ENCODE measurements at regions not wholly inside any gene's neighbourhood (a gene's known extent, or its start where the extent isn't known, plus 50 kb on each side); places are given as distances from the start of the nearest gene placed in this dataset.
"Not testable (repeated sequence)": the region's sequence is repeated elsewhere in the genome, so short reads cannot be mapped to it uniquely, and the experiment has no call there.

DNA sequence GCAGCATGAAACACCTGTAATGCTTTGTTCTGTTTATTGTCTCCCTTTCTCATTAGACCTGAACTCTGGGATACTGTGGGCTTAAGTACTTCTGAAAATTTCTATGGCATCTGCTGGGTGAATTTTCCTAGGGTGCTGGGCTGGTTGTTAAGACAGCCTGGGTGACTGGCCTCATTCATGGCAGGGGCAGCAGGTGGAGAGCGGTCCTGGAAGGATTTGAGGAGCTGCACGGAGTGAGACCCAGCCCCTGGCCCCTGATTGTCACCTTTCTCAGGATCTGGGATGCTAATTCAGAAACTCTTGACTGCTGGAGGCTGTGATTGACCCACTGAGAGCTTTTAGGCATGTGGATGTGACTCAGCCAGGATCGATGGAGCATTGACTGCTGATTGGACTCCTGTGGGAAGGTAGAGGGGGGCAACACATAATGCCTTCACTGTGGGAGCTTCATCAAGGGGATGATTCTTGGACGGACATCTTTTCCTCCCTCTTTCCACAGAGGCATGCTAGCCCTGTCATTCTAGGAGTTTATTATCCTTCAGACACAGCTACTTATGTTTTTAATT, 252.0 kb downstream of the GOLGA6L6 start:
- H3K4me2 ChIP-seq: not testable (repeated sequence)

DNA sequence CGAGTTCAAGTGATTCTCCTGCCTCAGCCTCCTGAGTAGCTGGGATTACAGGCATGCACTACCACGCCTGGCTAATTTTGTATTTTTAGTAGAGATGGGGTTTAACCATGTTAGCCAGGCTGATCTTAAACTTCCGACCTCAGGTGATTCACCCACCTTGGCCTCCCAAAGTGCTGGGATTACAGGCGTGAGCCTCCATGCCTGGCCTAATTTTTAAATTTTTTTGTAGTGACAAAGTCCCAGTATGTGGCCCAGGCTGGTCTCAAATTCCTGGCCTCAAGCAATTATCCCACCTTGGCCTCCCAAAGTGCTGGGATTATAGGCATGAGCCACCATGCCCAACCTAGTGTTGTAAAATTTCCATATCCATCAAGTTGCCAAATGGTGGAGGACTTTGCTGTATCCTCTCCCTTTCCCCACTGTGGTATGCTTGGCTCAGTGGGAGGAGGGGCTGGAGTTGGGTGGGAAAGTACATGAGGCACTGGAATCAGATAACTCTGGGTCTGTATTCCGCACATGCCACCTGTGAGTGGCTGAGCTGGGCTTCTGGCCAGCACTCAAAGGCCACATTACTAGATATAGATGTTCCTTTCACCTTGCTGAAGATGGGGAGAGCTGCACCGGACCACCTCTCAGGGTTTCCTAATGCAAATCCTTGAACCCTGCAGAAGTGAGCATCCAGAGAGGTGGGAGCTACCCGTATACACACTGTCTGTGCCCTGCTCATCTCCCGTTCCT, 252.6 kb downstream of the GOLGA6L6 start:
- H3K9ac ChIP-seq, H4K20me1 ChIP-seq, H3K4me3 ChIP-seq, H3K9me3 ChIP-seq, H3K4me2 ChIP-seq, H3K27ac ChIP-seq, H3K27me3 ChIP-seq, H3K36me3 ChIP-seq, H3K4me1 ChIP-seq: not testable (repeated sequence)

More for the DNA sequence above, 252.0 kb downstream of the GOLGA6L6 start:
- not testable (repeated sequence) for H3K9me3 ChIP-seq, H3K4me3 ChIP-seq, H3K27ac ChIP-seq, H4K20me1 ChIP-seq, H3K4me1 ChIP-seq, H3K36me3 ChIP-seq, H3K9ac ChIP-seq, H3K27me3 ChIP-seq

DNA sequence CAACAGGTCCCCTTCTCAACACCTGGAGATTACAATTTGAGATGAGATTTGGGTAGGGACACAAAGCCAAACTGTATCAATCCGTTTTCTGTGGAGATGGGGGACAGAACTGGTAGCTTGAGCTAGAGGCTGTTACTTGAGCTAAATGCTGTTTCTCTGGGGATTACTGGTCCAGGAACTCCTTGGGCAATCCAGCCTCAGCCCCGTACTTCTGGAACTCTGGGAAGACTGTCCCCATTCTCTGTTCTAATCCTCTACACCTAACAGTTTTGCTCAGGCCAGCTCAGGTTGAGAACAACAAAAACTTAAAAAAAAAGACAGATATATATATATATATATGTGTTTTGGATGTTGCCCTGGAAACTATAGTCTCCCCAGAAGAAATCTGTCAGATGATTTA, 255.0 kb downstream of the GOLGA6L6 start:
- not testable (repeated sequence) for H3K4me2 ChIP-seq, H3K36me3 ChIP-seq, H3K9ac ChIP-seq, H4K20me1 ChIP-seq, H3K4me3 ChIP-seq, H3K4me1 ChIP-seq, H3K27ac ChIP-seq, H3K27me3 ChIP-seq, H3K9me3 ChIP-seq

DNA sequence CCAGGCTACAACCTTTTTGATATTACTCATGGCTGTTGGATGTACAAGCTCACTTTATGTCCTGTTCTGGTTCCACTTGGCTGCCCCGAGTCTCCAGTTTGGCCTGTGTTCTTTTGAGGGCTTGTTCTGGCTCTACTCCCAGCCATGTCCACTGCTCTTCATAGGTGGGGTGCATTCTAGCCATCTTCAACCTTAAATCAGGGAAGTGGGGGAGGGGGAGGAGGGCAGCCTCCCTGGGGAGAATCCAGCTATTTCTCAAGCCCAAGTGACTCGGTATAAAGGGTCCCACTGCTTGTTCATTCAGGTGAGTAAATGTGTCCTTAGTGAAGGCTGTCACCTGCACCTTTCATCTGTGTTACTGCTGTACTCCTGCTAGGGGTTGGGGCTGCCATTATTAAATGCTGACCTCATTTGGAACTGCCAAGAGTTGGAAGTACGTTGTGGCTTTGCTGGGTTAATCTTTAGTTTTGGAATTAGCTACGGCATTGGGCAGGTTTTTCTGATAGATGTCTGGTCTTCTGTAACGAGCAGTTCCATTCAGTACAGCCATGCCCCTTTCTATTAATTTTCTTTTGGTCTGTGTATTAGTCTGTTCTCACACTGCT, 255.8 kb downstream of the GOLGA6L6 start:
- peaks cover 12% of the 10 kb centered on the region; the same call in 1 of the 2 replicates for H3K9me3 ChIP-seq
- not testable (repeated sequence) for H3K9ac ChIP-seq, H3K4me1 ChIP-seq, H3K4me3 ChIP-seq, H3K4me2 ChIP-seq, H3K27me3 ChIP-seq, H3K36me3 ChIP-seq, H3K27ac ChIP-seq, H4K20me1 ChIP-seq

DNA sequence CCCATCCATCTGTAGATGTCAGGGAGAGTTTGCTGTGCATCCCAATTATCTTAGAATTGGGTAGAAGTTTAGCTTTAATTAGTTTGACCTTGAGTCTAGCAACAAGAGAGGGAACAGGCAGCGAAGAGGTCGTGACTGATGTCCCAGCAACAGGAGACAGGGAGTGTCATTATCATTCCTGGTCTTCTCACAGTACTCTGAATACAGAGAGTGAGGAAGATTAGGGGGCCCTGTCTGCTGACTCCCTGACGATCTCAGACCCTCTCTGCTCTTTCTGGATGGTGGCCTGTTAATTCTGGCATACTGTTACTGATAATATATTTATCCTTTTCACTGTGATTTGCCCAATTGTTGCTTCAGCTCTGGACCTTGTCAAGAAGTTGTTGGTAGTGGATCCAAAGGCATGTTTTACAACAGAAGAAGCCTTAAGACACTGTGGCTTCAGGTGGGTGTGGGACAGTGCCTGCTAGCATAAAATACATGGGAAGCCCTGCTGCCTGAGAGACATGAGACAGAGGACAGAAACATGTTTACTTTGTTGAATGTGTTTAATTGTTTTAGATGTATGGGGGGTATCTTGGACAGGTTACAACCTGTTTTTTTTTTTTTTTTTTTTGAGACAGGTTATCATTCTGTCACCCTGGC, 256.6 kb downstream of the GOLGA6L6 start:
- peaks cover 12% of the 10 kb centered on the region; the same call in 1 of the 2 replicates for H3K9me3 ChIP-seq
- H3K27me3 ChIP-seq, H4K20me1 ChIP-seq: not testable (repeated sequence)

DNA sequence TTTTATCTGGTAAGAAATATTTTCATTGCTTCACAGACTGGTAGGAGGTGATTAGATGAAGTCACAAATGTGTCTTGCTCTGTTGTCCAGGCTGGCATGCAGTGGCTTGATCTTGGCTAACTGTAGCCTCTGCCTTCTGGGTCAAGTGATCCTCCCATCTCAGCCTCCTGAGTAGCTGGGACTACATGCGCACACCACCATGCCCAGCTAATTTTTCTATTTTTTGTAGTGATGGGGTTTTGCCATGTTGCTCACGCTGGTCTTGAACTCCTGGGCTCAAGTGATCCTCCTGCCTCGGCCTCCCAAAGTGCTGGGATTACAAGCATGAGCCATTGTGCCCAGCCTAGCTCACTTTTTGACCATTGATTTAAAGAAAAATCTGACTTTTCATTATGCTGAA, 257.9 kb downstream of the GOLGA6L6 start:
- H3K27ac ChIP-seq, H3K4me1 ChIP-seq, H3K36me3 ChIP-seq, H3K4me2 ChIP-seq, H3K9ac ChIP-seq, H3K27me3 ChIP-seq, H4K20me1 ChIP-seq, H3K4me3 ChIP-seq: not testable (repeated sequence)
- peaks cover 17% of the 10 kb centered on the region; the same call in 1 of the 2 replicates for H3K9me3 ChIP-seq

More for the DNA sequence above, 256.6 kb downstream of the GOLGA6L6 start:
- H3K4me1 ChIP-seq, H3K36me3 ChIP-seq, H3K4me2 ChIP-seq, H3K27ac ChIP-seq, H3K9ac ChIP-seq, H3K4me3 ChIP-seq: not testable (repeated sequence)

DNA sequence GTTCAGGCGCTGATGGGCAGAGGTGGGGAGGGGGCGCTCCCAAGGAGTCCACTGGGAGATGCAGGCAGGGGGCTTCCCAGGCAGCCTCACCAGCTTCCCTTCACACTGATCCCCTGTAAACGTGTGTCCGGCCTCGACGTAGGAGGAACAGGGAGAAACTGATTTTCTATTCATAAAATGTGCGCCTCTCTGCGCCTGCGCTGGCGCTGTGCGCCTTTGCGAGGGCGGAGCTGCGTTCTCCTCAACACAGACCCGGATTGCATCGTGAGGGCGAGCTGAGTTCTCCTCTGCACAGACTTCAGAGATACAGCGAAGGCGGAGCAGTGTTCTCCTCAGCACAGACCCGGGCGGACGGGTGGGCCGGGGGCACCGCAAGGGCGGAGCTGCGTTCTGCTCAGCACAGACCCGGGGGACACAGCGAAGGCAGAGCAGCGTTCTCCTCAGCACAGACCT, 259.1 kb downstream of the GOLGA6L6 start:
- not testable (repeated sequence) for H3K4me3 ChIP-seq, H3K4me2 ChIP-seq, H3K36me3 ChIP-seq, H3K9ac ChIP-seq, H4K20me1 ChIP-seq, H3K27ac ChIP-seq, H3K27me3 ChIP-seq, H3K4me1 ChIP-seq
- peaks cover 17% of the 10 kb centered on the region; the same call in 1 of the 2 replicates for H3K9me3 ChIP-seq

DNA sequence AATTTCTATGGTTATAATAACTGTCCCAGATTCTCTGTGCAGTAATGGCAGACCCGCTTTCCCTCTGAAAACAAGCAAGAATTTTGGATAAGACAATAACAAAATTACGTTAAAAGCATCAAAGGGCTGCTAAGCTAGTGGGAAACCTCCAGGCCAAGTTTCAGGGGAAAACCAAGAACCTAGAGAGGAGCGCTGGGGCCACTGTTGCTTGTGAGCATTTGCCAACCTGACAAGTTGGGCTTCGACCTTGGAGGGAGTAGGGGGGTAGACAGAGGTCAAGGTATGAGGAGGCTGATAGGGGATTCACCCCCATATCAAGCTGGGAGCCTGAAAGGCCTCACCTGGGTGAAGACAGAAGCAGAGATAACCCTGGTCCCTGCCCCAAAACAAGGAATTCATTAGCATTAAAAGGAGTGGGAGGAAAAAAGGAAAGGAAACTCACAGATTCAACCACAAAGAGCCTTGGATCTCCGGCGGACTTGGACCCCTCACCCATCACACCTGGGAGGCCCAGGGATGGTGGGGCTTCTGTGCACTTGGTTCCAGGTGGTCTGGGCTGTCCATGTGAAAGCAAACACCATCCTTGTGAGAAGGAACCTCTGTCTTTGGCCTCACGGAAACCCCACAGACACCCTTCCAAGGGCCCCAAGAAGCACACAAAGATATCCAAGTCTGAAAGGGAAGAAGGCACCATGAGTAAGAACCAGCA, 259.9 kb downstream of the GOLGA6L6 start:
- not testable (repeated sequence) for H3K9ac ChIP-seq, H3K4me2 ChIP-seq

DNA sequence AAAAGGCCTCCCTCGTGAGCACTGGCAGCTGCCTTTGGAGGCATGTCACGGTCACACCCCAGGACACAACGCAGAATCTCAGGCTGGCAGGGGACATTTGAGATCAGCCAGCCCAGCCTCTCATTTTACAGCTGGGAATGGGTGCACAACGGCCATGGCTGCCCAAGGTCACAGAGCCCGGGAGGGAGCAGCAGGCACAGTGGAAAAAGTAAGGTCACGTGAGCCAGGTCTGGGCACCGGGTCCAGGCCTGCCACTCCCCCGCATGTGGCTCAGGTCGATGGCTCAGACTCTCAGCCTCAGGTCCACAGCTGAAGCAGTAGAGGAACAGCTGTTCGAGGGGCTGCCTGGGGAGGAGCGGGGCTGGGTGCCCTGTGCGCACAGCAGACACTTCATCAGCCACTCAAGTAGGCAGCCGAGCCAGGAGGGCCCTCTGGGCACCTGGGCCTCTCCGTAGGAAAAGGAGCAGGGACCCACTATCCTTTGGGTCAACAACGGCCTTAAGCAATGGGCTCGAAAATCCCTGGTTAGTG, 260.6 kb downstream of the GOLGA6L6 start:
- Histone ChIP-seq H4K20me1 (no peaks in the 10 kb centered on the region), H3K27me3 (no peaks in the 10 kb centered on the region), H3K9me3 (peaks cover 24% of the 10 kb centered on the region; the same call in 1 of the 2 replicates), H3K36me3 (no peaks in the 10 kb centered on the region), H3K4me1 (no peaks in the 10 kb centered on the region), H3K4me3 (no peak overlapping the region), H3K27ac (no peak overlapping the region), H3K9ac (no peak overlapping the region), H3K4me2 (no peak overlapping the region)
- no peak for TF ChIP-seq Cebpa-rat (IDR thresholded peaks at IDR 0.05)

More for the DNA sequence above, 259.9 kb downstream of the GOLGA6L6 start:
- H3K9me3 ChIP-seq: peaks cover 24% of the 10 kb centered on the region; the same call in 1 of the 2 replicates
- not testable (repeated sequence) for H3K36me3 ChIP-seq, H3K27ac ChIP-seq, H3K4me1 ChIP-seq, H4K20me1 ChIP-seq, H3K4me3 ChIP-seq, H3K27me3 ChIP-seq

DNA sequence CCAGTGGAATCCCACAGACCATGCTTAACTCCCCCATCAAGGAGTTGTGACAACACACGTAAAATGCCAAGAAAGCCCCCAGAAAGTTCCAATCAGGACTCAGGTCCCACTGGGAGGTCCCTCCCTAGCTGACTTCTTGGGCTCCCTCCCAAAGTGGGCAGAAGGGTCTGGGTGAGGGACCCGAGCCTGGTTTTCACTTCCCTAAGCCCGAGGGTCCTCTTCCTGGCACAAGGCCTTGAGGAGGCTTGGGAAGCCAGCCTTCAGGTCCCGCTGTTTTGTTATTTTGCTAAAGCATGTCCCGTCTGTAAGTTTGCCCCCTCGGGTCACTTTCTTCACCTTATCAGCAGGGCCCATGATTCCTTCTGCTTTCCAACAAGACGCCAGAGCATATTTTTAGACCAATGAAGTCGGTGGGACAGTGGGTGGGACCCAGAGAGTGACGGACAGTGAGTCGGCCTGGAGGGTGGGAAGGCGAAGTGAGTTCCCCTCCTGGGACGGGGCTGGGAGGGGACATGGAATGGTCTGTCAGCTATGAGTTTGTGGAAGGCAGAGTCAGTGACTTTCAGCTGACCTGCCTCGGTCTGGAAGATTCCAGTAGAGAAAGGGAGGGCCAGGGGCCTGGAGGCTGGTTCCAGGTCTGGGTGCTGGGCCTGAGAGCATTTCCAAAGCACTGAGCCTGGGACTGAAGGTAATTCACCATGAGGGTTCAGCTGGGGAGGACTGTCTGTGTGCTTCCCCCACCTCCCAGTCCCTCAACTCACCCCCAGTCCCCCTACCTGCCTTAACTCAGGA, 261.3 kb downstream of the GOLGA6L6 start:
- not testable (repeated sequence) for H3K4me3 ChIP-seq, H3K9ac ChIP-seq, H3K36me3 ChIP-seq, H3K4me2 ChIP-seq, H4K20me1 ChIP-seq, H3K27ac ChIP-seq, H3K4me1 ChIP-seq, H3K27me3 ChIP-seq
- H3K9me3 ChIP-seq: peaks cover 24% of the 10 kb centered on the region; the same call in 1 of the 2 replicates

DNA sequence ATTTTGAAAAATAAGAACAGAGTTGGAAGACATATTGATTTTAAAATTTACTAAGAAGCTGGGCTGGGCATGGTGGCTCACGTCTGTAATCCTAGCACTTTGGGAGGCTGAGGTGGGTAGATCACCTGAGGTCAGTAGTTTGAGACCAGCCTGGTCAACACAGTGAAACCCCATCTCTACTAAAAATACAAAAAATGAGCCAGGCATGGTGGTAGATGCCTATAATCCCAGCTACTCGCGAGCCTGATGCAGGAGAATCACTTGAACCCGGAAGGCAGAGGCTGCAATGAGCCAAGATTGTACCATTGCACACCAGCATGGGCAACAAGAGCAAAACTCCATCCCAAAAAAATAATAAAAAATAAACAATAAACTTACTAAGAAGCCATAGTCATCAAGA, 262.5 kb downstream of the GOLGA6L6 start:
- not testable (repeated sequence) for H3K4me2 ChIP-seq, H3K27me3 ChIP-seq

DNA sequence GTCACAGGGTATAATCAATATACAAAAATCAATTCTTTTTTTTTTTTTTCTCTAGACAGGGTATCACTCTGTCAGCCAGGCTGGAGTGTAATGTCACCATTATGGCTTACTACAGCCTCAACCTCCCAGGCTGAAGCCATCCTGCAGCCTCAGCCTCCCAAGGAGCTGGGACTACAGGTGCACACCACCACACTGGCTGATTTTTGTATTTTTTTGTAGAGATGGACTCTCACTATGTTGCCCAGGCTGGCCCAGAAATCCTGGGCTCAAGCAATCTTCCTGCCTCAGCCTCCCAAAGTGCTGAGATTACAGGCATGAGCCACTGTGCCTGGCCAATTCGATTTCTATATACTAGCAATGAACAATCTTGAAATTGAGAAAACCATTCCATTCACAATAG, 263.2 kb downstream of the GOLGA6L6 start:
- H3K4me2 ChIP-seq, H3K4me3 ChIP-seq, H3K4me1 ChIP-seq, H3K27me3 ChIP-seq, H4K20me1 ChIP-seq, H3K9ac ChIP-seq, H3K36me3 ChIP-seq, H3K27ac ChIP-seq: not testable (repeated sequence)
- H3K9me3 ChIP-seq: peaks cover 24% of the 10 kb centered on the region; the same call in 1 of the 2 replicates

More for the DNA sequence above, 262.5 kb downstream of the GOLGA6L6 start:
- H3K9me3 ChIP-seq: peaks cover 24% of the 10 kb centered on the region; the same call in 1 of the 2 replicates
- H3K36me3 ChIP-seq, H3K4me3 ChIP-seq, H3K9ac ChIP-seq, H3K27ac ChIP-seq, H3K4me1 ChIP-seq, H4K20me1 ChIP-seq: not testable (repeated sequence)

DNA sequence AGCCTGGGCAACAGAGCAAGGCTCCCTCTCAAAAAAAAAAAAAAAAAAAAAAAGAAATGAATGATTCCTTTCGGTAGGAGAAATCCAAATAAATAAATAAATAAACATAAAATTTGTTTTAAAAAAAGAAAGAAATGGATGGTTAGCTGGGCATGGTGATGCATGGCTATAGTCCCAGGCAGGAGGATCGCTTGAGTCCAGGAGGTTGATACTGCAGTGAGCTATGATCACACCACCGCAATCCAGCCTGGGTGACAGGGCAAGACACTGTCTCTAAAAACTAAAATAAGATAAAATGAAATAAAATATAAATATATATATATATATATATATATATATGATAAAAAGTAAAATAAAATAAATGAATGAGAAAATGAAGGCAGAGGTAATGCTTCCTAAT, 264.1 kb downstream of the GOLGA6L6 start:
- H3K27ac ChIP-seq, H4K20me1 ChIP-seq, H3K4me2 ChIP-seq, H3K4me3 ChIP-seq, H3K36me3 ChIP-seq, H3K9ac ChIP-seq, H3K27me3 ChIP-seq, H3K4me1 ChIP-seq: not testable (repeated sequence)
- peaks cover 24% of the 10 kb centered on the region; the same call in 1 of the 2 replicates for H3K9me3 ChIP-seq
